Spleen (tissue), 7 donors: ENCODE measurements at regions not wholly inside any gene's neighbourhood (a gene's known extent, or its start where the extent isn't known, plus 50 kb on each side); places are given as distances from the start of the nearest gene placed in this dataset.

Source experiments
- POLR2A ChIP-seq, 3 donors: fragments of 450-650 bp; IDR thresholded peaks; one replicate each; pipeline ENCODE4 v1.5.1; 2017; ENCODE audit warnings: antibody characterized with exemption in 3 of 3, mild to moderate bottlenecking in 1 of 3
- POLR2AphosphoS5 ChIP-seq, 3 donors: sonication (generic); formaldehyde crosslinking; IDR thresholded peaks; one replicate each; pipeline ENCODE4 v1.5.1; 2017; ENCODE audit warnings: antibody characterized with exemption in 3 of 3
- TF ChIP-seq, protein P1 (sequence below), 11 experiments: fragments of 200-600 bp in 7 of 11; fragments of 450-650 bp in 4 of 11; sonication (generic) in 4 of 11; IDR thresholded peaks in 8 of 11; conservative IDR thresholded peaks in 3 of 11; 1 replicate in 7 of 11; 2 replicates in 4 of 11; pipeline versions ENCODE4 v1.4.0 to v1.8.0; 2016 to 2021; ENCODE audit warnings: antibody characterized with exemption in 11 of 11, inconsistent platforms in 4 of 11, mild to moderate bottlenecking in 1 of 11
- donor health status: DM: no; HTN: no; CAD: no; lungs with moderate emphysema.
- donor health status: DM: no; HTN: no; CAD: no.
- donor health status: DM: no; HTN: no; CAD: no.

DNA sequence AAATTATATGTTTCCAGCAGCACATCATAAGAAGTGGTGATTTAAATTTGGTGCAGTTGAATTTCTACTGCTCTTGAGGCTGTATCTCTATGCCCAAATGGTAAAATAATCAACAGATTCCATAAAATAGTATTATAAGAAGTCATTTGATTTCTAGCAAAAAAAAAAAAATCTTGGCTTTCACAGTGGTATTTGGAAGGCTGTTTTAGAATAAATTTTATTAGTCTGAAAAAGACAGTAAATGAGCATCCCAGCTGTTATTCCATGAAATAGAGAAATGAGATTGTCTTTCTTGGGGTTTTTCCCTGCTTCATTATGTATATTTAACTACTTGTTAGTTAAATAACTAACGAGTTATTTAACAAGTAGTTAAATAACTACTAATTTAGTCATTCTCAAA is 156.0 kb upstream of the ABI3BP start:
- TF ChIP-seq, protein P1, sequence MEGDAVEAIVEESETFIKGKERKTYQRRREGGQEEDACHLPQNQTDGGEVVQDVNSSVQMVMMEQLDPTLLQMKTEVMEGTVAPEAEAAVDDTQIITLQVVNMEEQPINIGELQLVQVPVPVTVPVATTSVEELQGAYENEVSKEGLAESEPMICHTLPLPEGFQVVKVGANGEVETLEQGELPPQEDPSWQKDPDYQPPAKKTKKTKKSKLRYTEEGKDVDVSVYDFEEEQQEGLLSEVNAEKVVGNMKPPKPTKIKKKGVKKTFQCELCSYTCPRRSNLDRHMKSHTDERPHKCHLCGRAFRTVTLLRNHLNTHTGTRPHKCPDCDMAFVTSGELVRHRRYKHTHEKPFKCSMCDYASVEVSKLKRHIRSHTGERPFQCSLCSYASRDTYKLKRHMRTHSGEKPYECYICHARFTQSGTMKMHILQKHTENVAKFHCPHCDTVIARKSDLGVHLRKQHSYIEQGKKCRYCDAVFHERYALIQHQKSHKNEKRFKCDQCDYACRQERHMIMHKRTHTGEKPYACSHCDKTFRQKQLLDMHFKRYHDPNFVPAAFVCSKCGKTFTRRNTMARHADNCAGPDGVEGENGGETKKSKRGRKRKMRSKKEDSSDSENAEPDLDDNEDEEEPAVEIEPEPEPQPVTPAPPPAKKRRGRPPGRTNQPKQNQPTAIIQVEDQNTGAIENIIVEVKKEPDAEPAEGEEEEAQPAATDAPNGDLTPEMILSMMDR (IDR thresholded peaks at IDR 0.05 in 8 of 11, conservative IDR thresholded peaks at IDR 0.05 in 3 of 11) = no peak
- TF ChIP-seq POLR2A (IDR thresholded peaks at IDR 0.05) = no peak
- no peak for TF ChIP-seq POLR2AphosphoS5 (IDR thresholded peaks at IDR 0.05)
